ENCODE measurements at regions not wholly inside any gene's neighbourhood (a gene's known extent, or its start where the extent isn't known, plus 50 kb on each side); places are given as distances from the start of the nearest gene placed in this dataset.
"Not testable (repeated sequence)": the region's sequence is repeated elsewhere in the genome, so short reads cannot be mapped to it uniquely, and the experiment has no call there.

DNA sequence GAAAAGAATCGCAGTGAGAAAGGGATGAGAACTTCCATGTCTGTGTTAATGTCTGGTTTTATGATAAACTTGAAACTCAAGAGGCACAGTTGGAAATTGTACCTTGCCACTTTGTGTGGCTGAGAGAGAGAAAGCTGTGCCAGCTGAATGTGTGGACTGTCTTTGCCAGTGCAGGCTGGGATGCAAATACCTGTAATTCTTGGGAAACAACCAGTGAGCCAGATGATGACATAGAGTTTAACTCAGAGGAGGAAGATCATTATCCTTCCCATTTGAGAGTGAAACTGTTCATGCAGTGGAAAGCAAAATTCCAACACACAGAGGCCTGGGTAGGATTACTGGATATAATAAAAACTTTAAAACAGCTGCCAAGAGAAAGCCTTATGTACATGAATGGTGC lies 141.5 kb upstream of the NPAP1 start:
- DNase-seq: not testable (repeated sequence)

DNA sequence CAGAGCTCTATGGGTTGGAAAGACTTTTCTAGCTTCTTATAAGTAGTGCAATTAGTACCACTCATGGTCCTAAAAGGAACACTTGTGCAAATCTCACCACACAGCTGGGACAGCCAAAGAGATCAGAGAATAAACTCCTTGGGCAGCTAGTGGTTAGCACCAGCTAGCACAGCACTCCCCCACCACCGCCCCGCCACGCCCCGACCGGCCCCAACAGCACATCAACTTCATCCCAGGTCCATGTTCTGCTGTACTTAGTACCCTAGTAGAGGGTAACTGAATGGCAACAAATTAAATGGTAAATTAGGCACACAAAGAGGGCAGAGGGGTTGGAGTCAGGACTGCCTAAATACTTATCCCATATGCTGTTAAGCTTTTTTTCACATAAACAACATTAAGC lies 118.3 kb upstream of the NPAP1 start:
- DNase-seq: not testable (repeated sequence)

DNA sequence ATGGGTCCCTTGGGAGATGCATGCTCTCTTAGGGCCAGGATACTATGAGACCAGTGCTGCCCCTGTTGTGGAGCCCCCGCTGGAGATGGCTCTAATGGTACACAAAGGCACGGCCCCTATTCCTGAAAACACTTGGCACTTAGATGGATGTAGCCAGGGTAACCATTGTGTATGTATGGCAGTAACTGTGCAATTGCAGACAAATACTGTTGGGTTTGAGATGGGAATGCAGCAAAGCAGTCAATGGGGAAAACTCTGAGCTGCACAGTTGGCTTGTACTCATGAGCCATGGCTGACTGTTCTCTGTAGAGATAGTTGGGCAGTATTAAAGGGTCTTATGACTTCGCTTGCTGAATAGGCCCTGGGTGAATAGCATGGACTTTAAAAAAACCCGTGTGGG lies 67.9 kb upstream of the NPAP1 start:
- DNase-seq: no peak

DNA sequence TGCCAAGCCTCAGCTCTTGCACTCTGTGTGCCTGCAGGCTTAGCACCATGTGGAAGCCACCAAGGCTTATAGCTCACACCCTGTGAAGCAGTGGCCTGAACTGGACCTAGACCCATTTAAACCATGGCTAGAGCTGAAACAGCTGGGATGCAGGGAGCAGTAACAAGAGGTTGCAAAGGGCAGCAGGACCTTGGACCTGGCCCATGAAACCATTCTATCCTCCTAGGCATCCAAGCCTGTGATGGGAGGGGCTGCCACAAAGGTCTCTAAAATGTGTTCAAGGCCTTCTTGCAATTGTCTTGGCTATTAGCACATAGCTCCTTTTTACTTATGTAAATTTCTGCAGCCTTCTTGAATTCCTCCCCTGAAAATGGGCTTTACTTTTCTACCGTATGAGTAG lies 57.9 kb upstream of the NPAP1 start:
- DNase-seq: no peak

DNA sequence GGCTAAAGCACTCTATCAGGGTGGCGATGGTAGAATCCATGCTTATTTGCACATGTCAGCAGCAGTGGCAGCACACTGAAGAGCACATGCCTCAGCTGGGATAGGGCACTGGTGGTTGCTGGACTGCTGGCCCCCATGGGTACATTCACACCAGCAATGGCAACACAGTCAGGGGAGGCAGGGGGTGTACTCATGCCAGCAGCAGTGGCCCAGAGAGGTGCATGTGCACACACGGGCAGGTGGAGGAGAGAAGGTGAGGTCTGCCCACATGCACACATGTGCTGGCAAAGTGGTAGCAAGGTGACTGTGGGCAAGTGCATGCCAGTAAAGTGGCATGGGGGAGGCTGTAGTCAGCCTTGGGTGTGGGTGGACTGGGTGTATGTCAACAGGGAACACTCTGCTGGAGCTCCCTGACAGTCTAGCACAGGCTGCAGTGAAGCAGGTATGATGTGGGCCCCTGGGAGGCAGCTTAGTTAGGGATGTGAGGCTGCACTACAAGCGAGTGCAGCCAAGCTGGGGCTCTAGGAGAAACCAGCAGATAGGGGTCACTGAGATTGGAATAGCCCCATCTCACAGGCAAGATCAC lies 53.9 kb upstream of the NPAP1 start:
- DNase-seq: no peak
